HepG2 (cell line): ENCODE measurements at regions not wholly inside any gene's neighbourhood (a gene's known extent, or its start where the extent isn't known, plus 50 kb on each side); places are given as distances from the start of the nearest gene placed in this dataset.
A peak's percentile ranks its signal among the peaks of the same experiment; 100 is the strongest.

Experiments
- ATAC-seq: fragments of 200-7000 bp; cut with Tn5 transposase; 3 replicates; pipeline ENCODE4 v1.9.1; 2020; ENCODE audit warnings: mild to moderate bottlenecking, moderate library complexity
- BruUV-seq: library from RNA; stranded (reverse); fragments of 400-500 nt; replicated peaks from 2 replicates; lab custom pipeline; 2021; lab: Mats Ljungman, UMichigan
- CTCF ChIA-PET: fragments of 300-600 bp; formaldehyde crosslinking; extraction: SDS; loops from one replicate; lab custom pipeline; 2021; ENCODE audit warnings: low total read pairs, inconsistent platforms, low intra/inter-chr PET ratio; lab: Yijun Ruan, JAX
- POLR2A ChIA-PET: fragments of 350-600 bp; sonication (Branson Sonifier 250); formaldehyde crosslinking; loops from one replicate; lab custom pipeline; 2020; ENCODE audit warnings: antibody characterized with exemption, inconsistent platforms; lab: Yijun Ruan, JAX
- DNase-seq: peaks from one replicate; pipeline ENCODE4 v3.0.0-alpha.2; 2015; ENCODE audit warnings: low spot score
- FAIRE-seq: peaks from 3 replicates; lab custom pipeline; 2011; peaks lifted over from hg19 to GRCh38; lab: Jason Lieb, UNC
- H2AFZ ChIP-seq: one replicate; pipeline ENCODE4 v1.6.1; 2011; ENCODE audit warnings: low read length, inconsistent platforms
- H3K27ac ChIP-seq: fragments of 300-600 bp; 3 replicates; pipeline ENCODE4 v1.8.0; 2011; ENCODE audit warnings: mixed run types, mild to moderate bottlenecking, mixed read lengths, low read length, inconsistent platforms; ENCODE audit not compliant: insufficient read depth; ENCODE audit errors: extremely low read length
- H3K27me3 ChIP-seq, 2 experiments: fragments of 200-600 bp in 1 of 2; 2 replicates in 1 of 2; 3 replicates in 1 of 2; pipeline versions ENCODE4 v1.6.0 to v1.8.0; 2011; ENCODE audit warnings: low read length in 2 of 2, mild to moderate bottlenecking in 2 of 2, moderate library complexity in 2 of 2, inconsistent platforms in 1 of 2; ENCODE audit not compliant: insufficient read depth in 2 of 2, control insufficient read depth in 1 of 2
- H3K36me3 ChIP-seq, 2 experiments: fragments of 200-600 bp in 1 of 2; replicated peaks in 1 of 2; 2 replicates in 1 of 2; 3 replicates in 1 of 2; pipeline versions ENCODE4 v1.5.1 to v1.8.0; 2011; ENCODE audit warnings: low read length in 2 of 2, inconsistent platforms in 1 of 2; ENCODE audit not compliant: insufficient read depth in 2 of 2, control insufficient read depth in 1 of 2
- H3K4me1 ChIP-seq: 2 replicates; pipeline ENCODE4 v1.5.1; 2012; ENCODE audit warnings: low read length, inconsistent platforms; ENCODE audit not compliant: insufficient read depth
- H3K4me2 ChIP-seq: 2 replicates; pipeline ENCODE4 v1.6.0; 2011; ENCODE audit warnings: low read depth, low read length, inconsistent platforms
- H3K4me3 ChIP-seq, 3 experiments: fragments of 200-600 bp in 1 of 3; sonication (generic), shearing (Covaris generic) in 1 of 3; replicated peaks in 1 of 3; 2 replicates each; pipeline ENCODE4 v1.5.1; 2011 to 2016; ENCODE audit warnings: low read length in 3 of 3, inconsistent platforms in 2 of 3, low read depth in 2 of 3, mild to moderate bottlenecking in 2 of 3, control low read depth in 1 of 3, mixed read lengths in 1 of 3; ENCODE audit not compliant: insufficient read depth in 1 of 3
- H3K79me2 ChIP-seq: one replicate; pipeline ENCODE4 v1.6.1; 2011; ENCODE audit warnings: low read length, inconsistent platforms; ENCODE audit not compliant: insufficient read depth
- H3K9ac ChIP-seq: 2 replicates; pipeline ENCODE4 v1.6.0; 2011; ENCODE audit warnings: mild to moderate bottlenecking, low read depth, low read length, inconsistent platforms; ENCODE audit not compliant: insufficient read depth
- H3K9me3 ChIP-seq: 2 replicates; pipeline ENCODE4 v1.5.1; 2012; ENCODE audit warnings: mild to moderate bottlenecking, low read length
- H4K20me1 ChIP-seq: 2 replicates; pipeline ENCODE4 v1.6.0; 2011; ENCODE audit warnings: inconsistent platforms, mild to moderate bottlenecking, low read length, moderate library complexity; ENCODE audit not compliant: insufficient read depth
- ATF7 ChIP-seq, 2 experiments: fragments of 450-650 bp in 1 of 2; sonication (generic) in 1 of 2; formaldehyde crosslinking in 1 of 2; IDR thresholded peaks; 2 replicates each; pipeline versions ENCODE4 v1.4.0 to v1.6.1; 2016 to 2020; ENCODE audit warnings: antibody characterized with exemption in 1 of 2, mild to moderate bottlenecking in 1 of 2, missing genetic modification reagents in 1 of 2
- CREB1 ChIP-seq, 2 experiments: fragments of 450-650 bp in 1 of 2; IDR thresholded peaks; 2 replicates each; pipeline ENCODE4 v1.6.1; 2016 to 2017; ENCODE audit warnings: control low read depth in 1 of 2, mild to moderate bottlenecking in 1 of 2, missing compliant biosample characterization in 1 of 2, missing genetic modification characterization in 1 of 2
- KLF13 ChIP-seq: sonication (generic); formaldehyde crosslinking; IDR thresholded peaks from 2 replicates; pipeline ENCODE4 v1.4.0; 2020; ENCODE audit warnings: mild to moderate bottlenecking, missing genetic modification reagents
- MAFK ChIP-seq, 2 experiments: IDR thresholded peaks in 1 of 2; conservative IDR thresholded peaks in 1 of 2; 2 replicates each; pipeline ENCODE4 v1.6.1; 2011; ENCODE audit warnings: improper control_type of control experiment in 2 of 2, low read length in 2 of 2
- SAP130 ChIP-seq: IDR thresholded peaks from 2 replicates; pipeline ENCODE4 v1.6.1; 2016; ENCODE audit warnings: low read depth
- WGBS: methylation state at CpG from one replicate; pipeline ENCODE4 v1.1.6; 2017; ENCODE audit warnings: low lambda C conversion rate; 5-methylcytosine and 5-hydroxymethylcytosine counted together
- in situ Hi-C: cut with HindIII; loops from 2 replicates; pipeline ENCODE4 v1.10.0; 2017; ENCODE audit warnings: low pct_unique_long_range_greater_than_20kb; ENCODE audit not compliant: extremely low pct_ligation_motif_present
- intact Hi-C: fragments of 100-400 bp; cut with micrococcal nuclease; formaldehyde crosslinking; loops from one replicate; pipeline ENCODE4 v1.10.0; 2022; ENCODE audit not compliant: unreplicated experiment
- TF ChIP-seq, protein P1 (sequence below): sonication (generic); formaldehyde crosslinking; conservative IDR thresholded peaks from 2 replicates; pipeline ENCODE4 v1.4.0; 2020; ENCODE audit warnings: missing genetic modification reagents

DNA sequence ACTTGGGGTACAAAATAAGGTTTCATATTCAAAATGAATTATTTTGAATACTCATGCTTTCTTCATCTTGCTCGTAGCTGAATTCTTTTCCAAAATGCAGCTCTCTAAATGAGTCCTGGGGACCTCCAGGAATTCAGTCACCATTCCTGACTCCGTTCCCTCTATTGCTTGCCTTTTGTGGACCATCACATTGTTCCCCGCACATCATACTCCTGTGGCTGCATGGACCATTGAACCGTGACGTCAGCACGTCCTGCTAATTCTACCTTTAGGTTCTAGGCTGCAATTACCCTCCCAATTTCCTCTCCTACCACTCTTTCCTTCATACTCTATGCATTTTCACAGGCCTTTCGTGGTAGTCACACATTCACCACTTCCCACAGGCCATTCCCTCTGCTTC is 173.1 kb upstream of the ID4 start:
- no peak for FAIRE-seq
- CTCF ChIA-PET = no interaction called here
- no peaks in the 10 kb centered on the region for H3K9me3 ChIP-seq
- H2AFZ ChIP-seq = no peak overlapping the region
- no peak for DNase-seq
- H3K4me3 ChIP-seq = no peak overlapping the region
- no peaks in the 10 kb centered on the region for H3K79me2 ChIP-seq
- POLR2A ChIA-PET = no interaction called here
- in situ Hi-C loops (no loop called here), intact Hi-C loops (no loop called here)
- H3K27ac ChIP-seq = no peak overlapping the region
- no peak for ATAC-seq
- no TSS peak for BruUV-seq
- H3K27me3 ChIP-seq = no peaks in the 10 kb centered on the region; a peak in 1 of 5 replicates
- H3K4me2 ChIP-seq = no peak overlapping the region
- no peaks in the 10 kb centered on the region for H4K20me1 ChIP-seq
- 3% methylated on average over 7 of the region's 7 CpGs for WGBS
- TF ChIP-seq CREB1 (IDR thresholded peaks at IDR 0.05) (peak; percentile 96), CREB1 (CRISPR knock-in tag; IDR thresholded peaks at IDR 0.05) (no peak), ATF7 (IDR thresholded peaks at IDR 0.05) (0 out of 2 replicates have a peak, but pooled peaks have one; percentile 8), ATF7 (CRISPR knock-in tag; IDR thresholded peaks at IDR 0.05) (no peak)
- TF ChIP-seq, protein P1, sequence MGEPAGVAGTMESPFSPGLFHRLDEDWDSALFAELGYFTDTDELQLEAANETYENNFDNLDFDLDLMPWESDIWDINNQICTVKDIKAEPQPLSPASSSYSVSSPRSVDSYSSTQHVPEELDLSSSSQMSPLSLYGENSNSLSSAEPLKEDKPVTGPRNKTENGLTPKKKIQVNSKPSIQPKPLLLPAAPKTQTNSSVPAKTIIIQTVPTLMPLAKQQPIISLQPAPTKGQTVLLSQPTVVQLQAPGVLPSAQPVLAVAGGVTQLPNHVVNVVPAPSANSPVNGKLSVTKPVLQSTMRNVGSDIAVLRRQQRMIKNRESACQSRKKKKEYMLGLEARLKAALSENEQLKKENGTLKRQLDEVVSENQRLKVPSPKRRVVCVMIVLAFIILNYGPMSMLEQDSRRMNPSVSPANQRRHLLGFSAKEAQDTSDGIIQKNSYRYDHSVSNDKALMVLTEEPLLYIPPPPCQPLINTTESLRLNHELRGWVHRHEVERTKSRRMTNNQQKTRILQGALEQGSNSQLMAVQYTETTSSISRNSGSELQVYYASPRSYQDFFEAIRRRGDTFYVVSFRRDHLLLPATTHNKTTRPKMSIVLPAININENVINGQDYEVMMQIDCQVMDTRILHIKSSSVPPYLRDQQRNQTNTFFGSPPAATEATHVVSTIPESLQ (CRISPR knock-in tag) = no peak
- no peaks in the 10 kb centered on the region for H3K4me1 ChIP-seq
- no peaks in the 10 kb centered on the region for H3K36me3 ChIP-seq
- H3K9ac ChIP-seq = no peak overlapping the region

DNA sequence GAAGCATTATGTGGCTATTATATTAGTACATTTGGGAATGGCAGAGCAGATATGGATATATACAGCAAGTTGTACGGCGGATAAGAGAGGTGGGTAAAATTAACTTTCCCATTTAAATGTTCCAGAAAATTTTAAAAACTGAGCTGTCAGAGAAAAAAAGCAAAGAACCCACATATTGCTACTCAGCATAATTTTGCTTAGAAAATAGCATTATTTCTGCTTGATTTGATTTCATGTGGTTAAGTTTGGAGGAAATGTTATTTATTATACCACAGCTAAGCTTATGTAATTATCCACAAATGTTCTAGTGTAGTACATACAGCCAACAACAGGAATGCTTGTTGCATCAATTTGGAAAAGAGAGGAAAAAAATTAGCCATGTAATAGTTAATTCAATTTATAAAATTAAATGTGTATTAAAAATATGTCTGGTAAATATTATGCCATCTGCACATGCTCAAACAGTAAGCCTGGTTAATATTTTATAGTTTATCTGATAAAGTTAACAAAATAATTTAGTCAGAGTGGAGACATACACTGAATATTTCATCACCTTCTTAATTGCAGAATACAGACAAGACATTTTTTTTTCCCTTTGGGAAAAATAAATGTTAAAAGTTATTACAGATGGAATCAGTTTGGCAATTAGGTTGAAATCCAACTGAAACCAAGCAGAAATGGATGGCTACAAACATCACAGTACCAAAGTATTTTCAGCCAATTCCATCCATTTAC is 172.1 kb upstream of the ID4 start:
- no peak for ATAC-seq
- Histone ChIP-seq H3K9ac (no peak overlapping the region), H3K79me2 (no peaks in the 10 kb centered on the region), H3K27me3 (no peaks in the 10 kb centered on the region; a peak in 1 of 5 replicates), H3K4me3 (no peak overlapping the region), H3K4me2 (no peak overlapping the region), H3K4me1 (no peaks in the 10 kb centered on the region), H3K36me3 (no peaks in the 10 kb centered on the region), H2AFZ (no peak overlapping the region), H3K9me3 (no peaks in the 10 kb centered on the region), H3K27ac (no peak overlapping the region), H4K20me1 (no peaks in the 10 kb centered on the region)
- ChIA-PET CTCF (no interaction called here), POLR2A (no interaction called here)
- no peak for DNase-seq
- no TSS peak for BruUV-seq
- 74% methylated on average over 2 of the region's 2 CpGs for WGBS
- no peak for FAIRE-seq
- in situ Hi-C loops = no loop called here
- TF ChIP-seq SAP130 = no peak
- no peak for TF ChIP-seq KLF13 (CRISPR knock-in tag)
- TF ChIP-seq MAFK (conservative IDR thresholded peaks at IDR 0.05 in 1 of 2, IDR thresholded peaks at IDR 0.05 in 1 of 2; ENCODE audit: low read length in 2 of 2) = peak in 1 of 2 experiments; percentile 53; a peak in 2 of 4 replicates
- intact Hi-C loops = no loop called here
